WI38 (cell line): ENCODE measurements at regions not wholly inside any gene's neighbourhood (a gene's known extent, or its start where the extent isn't known, plus 50 kb on each side); places are given as distances from the start of the nearest gene placed in this dataset.

Experiments used
- H3K4me3 ChIP-seq: 2 replicates; pipeline ENCODE4 v1.5.1; 2011; ENCODE audit warnings: low read depth, mild to moderate bottlenecking, control low read depth, low read length
- TF ChIP-seq, protein P1 (sequence below): IDR thresholded peaks from 2 replicates; pipeline ENCODE4 v1.5.1; 2012; ENCODE audit warnings: low read depth, mild to moderate bottlenecking, control low read depth, low read length

DNA sequence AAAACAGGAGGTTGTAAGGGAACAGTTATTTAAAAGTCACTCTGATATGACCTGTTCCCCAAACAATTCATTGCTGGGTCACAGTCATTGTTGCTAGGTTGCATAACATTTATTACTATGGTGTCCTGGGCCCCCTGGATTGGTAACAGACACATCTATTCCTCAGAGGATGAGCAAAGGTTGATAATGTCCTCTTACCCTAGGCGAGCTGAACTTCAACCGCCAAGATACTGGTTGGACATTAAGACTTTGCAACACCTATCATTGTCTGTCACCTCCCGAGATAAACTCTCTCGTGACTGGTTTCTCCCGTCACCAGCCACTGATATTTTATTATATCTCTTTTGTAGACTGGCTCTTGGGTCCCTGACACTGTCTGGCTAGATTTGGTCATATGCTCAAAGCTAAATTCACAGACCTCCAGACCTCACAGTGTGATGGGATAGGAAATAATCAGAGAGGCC, 361.3 kb downstream of the ZNF521 start:
- TF ChIP-seq, protein P1, sequence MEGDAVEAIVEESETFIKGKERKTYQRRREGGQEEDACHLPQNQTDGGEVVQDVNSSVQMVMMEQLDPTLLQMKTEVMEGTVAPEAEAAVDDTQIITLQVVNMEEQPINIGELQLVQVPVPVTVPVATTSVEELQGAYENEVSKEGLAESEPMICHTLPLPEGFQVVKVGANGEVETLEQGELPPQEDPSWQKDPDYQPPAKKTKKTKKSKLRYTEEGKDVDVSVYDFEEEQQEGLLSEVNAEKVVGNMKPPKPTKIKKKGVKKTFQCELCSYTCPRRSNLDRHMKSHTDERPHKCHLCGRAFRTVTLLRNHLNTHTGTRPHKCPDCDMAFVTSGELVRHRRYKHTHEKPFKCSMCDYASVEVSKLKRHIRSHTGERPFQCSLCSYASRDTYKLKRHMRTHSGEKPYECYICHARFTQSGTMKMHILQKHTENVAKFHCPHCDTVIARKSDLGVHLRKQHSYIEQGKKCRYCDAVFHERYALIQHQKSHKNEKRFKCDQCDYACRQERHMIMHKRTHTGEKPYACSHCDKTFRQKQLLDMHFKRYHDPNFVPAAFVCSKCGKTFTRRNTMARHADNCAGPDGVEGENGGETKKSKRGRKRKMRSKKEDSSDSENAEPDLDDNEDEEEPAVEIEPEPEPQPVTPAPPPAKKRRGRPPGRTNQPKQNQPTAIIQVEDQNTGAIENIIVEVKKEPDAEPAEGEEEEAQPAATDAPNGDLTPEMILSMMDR = no peak
- no peak overlapping the region for H3K4me3 ChIP-seq

DNA sequence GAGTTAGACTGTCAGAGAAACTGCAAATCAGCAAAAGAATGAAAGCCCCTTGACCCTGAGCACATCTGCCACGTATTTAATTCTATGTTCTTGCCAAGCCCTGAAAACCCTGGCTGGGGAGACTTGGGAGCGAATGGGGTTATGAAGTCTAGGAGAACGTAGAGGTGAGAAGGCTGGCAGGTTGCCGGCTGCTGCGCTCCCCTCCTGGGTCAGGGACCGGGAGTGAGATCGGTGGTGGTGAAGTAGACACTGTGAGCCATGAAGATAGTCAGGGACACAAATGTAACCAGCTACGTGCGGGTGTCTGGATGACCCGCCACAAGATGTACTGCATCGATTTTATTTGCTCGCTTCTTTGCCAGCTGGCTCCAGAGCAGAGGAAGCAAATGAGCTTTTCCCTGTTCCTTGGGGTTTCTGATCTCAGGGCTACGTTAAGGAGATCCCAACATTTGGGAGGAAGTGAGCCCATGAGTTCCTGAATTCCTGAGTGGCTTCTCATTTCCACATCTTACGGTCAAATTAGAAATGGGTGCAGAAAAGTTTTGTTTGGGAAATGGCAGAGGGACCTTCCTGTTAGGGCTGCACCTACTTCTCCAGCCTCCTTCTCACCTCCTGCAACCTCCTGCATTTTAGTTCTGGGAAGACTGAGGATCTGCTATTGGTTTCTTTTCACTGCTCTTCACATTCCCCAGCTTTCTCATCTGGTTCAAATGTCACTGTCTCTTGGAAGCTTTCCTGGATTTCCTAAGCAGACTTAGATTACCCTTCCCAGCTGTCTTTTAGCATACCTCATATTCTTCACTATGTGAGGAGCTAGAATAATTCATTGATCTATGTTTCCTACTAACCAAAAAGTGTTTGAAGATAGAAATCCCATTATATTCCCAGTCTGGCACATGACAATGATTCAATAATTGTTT, 360.6 kb downstream of the ZNF521 start:
- no peak overlapping the region for H3K4me3 ChIP-seq
- TF ChIP-seq, protein P1 = no peak

DNA sequence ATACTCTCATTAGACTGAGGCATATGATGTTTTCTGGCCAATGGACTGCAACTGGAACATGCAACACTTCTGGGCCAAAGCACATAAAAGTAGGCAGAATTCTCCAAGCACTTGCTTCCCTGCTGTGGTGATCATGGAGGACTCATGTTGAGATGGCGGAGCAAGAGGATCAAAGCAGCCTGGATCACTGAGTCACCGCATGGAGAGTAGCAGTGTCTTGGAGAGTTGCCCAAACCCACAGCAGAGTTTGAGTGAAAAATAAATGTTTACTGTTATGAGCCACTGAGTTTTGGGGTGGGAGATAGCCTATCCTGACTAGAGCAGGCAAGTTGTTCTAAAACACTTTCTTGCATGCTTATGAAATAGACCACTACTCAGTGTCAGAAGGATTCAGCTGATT, 359.5 kb downstream of the ZNF521 start:
- no peak overlapping the region for H3K4me3 ChIP-seq
- TF ChIP-seq, protein P1 = no peak

DNA sequence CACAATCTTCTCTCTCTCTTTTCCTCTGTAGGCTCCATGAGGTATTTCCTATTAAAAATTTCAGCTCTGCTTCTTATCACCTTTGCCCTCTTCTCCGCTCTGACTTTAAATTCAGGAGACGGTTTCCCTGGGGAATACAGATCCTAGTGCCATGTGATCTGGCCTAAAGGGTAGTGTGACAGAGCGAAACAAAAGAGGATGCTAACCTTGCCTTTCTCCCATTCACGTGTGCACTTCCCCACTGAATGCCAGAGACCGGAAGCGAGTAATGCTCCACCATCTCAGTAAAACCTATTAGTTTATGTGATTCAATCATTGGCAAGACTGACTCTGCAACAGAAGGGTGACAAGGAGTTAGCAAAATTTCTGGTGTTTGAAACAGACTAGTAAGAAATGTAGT, 358.3 kb downstream of the ZNF521 start:
- no peak overlapping the region for H3K4me3 ChIP-seq
- TF ChIP-seq, protein P1 = no peak

DNA sequence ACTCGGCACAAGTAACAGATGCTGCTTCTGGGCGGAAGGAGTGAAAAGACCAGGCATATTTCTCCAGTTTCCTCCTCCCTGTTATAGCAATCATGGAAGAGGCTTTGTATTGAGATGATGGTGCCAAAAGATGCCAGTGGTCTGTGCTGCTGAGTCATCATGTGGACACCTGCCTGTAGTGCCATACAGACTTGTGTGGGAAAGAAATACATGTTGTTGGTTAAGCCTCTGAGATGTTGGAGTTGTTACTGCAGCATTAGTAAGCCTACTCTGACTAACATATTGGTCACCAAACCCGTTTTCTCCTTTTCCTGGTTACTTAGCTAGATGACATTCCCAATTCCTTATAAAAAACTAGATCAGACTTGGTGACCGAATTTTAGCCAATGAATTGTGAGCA, 356.9 kb downstream of the ZNF521 start:
- no peak overlapping the region for H3K4me3 ChIP-seq
- TF ChIP-seq, protein P1 = no peak

DNA sequence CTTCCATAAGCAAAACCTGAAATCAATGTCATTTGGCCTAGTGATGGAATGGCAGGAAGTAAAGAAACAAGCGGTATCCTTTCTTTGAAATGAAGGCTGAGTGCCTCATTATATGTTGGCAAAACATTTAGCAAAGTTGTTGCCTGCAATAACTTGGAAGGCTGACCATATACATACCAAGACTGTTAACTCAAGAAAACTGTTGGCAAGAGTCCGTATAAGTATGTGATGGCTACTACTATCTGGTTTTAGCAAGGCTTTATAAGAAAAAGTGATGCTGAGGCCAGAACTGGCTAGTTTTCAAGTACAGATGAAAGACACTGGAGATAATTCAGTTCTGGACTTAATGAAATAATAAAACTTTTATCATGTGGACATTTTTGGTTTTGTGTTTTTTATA, 356.2 kb downstream of the ZNF521 start:
- no peak overlapping the region for H3K4me3 ChIP-seq
- TF ChIP-seq, protein P1 = no peak

DNA sequence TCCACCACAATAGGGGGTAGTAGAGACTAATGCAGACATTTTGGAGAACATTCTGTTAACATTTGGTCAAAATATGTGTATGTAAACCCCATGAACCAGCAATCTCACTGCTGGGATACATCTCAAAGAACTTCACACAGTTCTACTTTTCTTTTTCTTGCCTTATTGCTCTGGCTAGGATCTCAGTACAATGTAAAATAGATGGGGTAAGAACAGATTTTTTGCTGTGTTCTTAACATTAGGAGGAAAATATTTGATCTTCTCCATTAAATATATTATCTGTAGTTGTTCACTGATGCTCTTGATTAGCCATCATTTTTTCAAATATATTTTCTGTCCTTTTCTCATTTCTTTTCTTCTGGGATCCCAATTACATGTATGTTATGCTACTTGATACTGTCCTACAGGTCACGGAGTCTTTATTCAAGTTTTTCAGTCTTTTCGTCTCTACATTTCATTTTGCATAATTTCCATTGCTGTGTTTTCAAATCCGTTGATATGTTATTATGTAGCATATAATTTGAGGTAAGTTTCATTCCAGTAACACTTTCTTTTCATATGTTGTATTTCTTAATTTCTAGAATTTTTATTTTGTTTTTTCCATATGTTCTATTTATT, 352.2 kb downstream of the ZNF521 start:
- TF ChIP-seq, protein P1 = no peak
- H3K4me3 ChIP-seq = no peak overlapping the region
